GM04503 (cell line): ENCODE measurements at regions not wholly inside any gene's neighbourhood (a gene's known extent, or its start where the extent isn't known, plus 50 kb on each side); places are given as distances from the start of the nearest gene placed in this dataset.
A peak's percentile ranks its signal among the peaks of the same experiment; 100 is the strongest.

ENCODE experiments used
- DNase-seq: peaks from one replicate; pipeline ENCODE4 v3.0.0-alpha.2; 2012; ENCODE audit warnings: low read depth

DNA sequence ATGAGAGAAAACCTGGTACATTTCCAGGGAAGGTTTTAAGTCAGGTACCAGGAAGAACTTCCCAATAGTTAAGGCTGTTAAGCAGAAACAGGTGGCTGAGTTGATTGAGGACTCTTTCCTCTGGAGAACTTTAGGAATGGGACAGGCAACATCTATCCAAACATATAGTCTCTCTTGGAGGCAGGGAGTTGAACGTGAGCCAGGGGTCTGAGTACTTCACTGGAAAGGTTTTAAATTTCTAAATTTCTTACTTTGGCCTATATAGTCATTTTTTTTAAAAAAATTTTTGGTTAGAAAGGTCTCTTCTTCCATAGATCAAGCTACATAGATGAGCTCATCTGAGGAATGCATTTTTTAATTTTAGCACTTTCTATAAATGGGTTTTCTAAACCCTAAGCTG is 261.4 kb upstream of the TCF4 start:
- no peak for DNase-seq

DNA sequence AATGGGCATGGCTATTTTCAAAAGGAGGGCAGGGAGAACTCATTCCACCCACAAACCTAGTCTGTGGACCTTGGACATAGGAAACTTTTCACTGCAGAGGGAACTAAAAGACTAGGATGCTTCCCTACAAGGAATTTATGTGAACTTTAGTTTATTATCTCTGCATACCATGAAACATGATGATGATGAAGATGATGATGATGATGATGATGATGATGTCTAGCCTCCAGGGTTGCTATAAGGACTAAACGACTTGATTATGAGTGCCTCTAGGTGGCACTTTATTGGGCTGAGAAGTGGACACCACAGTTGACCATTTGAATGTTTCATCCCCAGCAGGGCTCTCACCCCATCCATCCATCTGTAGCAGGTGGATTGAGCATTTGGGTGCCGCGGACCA is 260.0 kb upstream of the TCF4 start:
- DNase-seq, result no peak

DNA sequence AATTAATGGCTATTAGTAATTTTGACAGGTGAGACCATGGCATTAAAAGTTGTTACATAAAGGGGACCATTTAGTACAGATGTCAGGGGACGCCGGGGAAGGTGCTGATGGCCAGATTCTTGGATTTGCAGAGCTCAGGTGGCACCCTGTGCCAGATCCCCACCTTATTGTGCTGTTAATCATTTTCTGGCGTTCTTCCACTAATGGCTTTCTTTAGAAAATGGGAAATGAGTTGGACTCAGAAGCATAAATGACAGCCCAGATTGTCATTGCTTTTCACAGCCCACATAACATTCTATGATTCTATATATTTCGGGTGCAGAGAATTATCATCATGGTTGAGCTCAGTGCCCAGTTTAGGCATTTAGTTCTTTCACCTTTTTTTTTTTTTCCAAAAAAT is 257.2 kb upstream of the TCF4 start:
- no peak for DNase-seq

DNA sequence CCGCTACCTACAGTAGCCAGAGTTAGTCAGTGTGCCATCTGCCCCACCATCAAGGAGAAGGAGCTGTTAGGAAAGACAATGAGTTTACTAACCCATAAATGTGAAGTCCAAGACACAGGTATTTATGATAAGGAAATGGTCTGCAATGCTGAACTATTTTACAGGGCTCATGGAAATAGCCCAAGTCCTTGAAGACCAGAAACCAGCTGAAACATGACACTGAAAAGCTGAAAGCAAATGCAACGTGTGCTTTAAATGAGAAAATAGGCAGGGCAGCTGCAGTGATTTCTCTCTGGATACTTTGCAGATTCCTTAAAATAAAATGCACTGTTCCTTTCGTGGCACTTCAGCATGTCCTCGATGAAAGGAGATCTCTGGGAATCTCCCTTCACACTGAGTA is 256.4 kb upstream of the TCF4 start:
- DNase-seq, result no peak

DNA sequence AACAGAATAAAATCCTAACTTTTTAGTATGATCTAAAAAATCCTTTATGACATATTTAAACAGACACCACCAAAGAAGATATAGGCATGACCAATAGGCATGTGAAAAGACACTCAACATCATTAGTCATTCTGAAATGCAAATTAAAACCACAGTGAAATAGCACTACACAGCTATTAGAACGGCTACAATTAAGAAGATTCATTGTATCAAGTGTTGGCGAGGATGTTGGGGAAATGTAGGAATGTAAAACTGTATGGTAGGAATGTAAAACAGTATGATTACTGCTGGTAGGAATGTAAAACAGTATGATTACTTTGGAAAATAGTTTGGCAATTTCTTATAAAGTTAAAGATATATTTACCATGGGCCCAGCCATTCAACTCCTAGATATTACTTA is 253.3 kb upstream of the TCF4 start:
- peak; percentile 51 for DNase-seq

DNA sequence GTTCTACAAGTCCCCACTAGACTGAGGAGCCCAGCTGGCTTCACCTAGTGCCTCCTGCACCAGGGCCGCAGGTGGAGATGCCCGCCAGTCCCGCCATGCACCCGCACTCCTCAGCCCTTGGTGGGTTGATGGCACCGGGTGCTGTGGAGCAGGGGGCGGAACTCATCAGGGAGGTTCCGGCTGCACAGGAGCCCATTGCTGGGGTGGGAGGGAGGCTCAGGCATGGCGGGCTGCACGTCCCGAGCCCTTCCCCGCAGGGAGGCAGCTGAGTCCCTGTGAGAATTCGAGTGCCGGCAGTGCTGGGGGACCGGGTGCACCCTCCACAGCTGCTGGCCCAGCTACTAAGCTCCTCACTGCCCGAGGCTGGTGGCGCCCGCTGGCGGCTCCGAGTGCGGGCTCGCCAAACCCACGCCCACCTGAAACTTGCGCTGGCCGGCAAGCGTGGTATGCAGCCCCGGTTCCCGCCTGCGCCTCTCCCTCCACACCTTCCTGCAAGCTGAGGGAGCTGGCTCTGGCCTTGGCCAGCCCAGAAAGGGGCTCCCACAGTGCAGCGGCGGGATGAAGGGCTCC is 252.7 kb upstream of the TCF4 start:
- DNase-seq, result no peak

DNA sequence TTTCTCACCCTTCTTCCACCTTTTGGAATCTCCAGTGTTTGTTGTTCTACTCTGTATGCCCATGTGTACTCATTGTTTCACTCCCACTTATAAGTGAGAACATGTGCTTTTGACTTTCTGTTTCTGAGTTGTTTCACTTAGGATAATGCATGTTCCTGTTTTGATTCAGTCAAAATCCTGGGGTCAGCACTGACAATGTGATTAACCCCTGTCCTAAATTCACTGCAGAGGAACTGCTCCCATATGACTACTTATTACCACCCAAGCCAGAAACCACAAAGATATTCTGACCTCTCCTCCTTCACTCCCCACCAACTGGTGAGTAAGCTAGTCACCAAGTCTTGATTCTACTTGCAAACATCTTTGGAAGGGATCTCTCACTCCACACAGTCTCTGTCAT is 251.4 kb upstream of the TCF4 start:
- DNase-seq, result peak; percentile 56

DNA sequence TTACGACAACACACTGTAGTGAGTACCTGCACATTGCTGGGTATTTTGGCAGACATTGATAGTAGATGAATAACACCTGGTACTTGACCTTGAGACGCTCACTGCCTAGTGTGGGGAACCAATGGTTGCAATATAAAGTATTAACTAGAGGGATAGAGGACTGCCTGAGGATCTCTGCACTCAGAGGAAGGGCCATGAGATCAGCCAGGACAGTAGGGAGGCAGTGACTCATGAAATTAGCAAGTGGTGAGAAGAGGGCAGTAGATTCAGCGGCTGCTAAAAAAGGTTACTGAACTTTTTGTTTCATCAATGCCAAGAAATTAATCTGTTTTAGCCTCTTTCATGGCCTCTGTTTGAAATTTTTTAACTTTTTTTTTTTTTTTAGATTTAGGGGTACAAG is 250.8 kb upstream of the TCF4 start:
- DNase-seq, result no peak

DNA sequence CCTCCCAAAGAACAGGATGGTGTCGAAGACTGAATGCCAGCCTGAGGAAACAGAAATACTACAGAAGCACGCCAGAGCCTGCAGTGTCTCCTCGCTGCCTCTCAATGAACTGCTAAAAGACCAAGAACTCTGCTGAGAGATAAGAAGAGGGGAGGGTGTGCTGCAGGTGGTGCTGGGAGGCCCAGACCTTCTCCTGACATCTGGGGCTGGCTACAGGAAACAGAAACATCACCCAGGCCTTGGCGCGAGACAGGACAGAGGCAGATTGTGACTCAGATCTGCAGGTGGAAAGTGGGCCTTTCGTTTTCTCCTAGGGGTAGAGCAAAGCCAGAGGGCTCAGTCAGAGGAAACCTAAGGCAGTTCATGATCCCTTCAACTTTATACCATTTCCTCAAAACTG is 250.3 kb upstream of the TCF4 start:
- DNase-seq, result no peak

DNA sequence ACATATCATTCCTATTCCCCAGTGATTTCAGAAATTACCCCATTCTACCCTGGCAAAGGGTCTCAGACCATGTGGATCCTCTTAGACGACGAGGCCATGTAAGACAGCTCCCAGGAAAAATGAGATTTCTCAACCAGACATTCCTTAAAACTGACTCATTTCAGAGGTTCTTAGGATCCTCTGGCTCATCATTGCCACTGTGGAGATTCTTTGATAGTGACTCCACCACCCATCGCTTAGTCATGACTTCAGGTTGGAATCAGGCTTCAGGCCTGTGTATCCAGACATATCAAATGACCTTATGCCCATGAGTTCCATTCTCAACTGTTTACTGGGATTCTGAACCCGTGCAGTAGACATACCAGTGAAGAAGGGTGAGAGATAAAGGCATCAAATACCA is 245.6 kb upstream of the TCF4 start:
- DNase-seq, result peak; percentile 97

DNA sequence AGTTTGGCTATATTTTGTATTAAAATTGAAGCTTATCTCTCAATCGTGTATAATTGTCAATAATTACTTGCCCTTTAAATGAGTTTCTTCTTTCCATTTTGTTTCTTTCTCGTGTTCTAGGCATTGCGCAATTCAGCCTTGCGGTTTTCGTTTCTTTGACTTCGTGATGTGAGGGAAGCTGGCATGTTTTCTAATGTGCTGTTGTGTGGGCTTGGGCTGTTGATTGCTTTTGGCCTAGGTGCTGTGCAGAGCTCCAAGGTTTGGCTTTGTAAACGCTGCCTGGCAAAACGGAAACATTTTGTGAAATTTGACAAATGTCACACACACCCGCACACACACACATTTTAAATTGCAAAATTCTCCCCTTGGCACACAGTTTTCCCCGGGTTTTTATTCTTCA is 242.6 kb upstream of the TCF4 start:
- no peak for DNase-seq

DNA sequence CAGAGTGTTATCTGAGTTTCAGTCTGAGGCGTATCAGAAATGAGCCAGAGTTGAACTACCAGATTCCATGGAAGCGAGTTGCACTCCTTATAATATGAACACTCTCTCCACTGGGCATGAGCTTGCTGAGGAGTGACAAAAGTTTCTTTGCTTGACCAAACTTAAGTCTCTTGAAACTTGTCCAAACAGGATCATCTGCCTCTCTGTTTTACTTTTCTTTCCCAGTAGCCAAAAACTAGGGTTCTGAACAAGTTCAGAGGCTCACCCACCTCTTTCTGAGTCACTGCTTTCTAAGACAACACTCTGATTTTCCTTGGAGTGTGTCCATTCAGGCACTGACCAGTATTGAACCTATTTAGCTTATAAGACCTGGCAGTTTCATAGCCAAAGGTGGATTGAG is 233.2 kb upstream of the TCF4 start:
- DNase-seq, result peak; percentile 39

DNA sequence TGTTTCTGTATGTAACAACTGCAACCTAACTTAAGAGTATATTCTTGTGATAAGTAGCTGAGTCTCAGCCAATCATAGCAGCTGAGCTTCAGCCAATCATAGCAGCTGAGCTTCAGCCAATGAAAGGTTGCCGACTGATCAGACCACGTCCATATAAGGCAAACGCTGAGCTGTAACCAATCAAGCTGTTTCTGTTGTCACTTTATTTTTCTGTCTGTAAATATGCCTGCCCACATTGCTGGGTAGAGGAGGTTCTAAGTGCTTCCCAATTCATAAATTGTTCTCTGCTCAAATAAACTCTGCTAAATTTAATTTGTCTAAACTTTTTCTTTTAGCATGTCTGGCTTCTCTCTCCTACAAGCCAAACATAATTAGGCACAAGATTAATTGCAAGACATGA is 231.5 kb upstream of the TCF4 start:
- DNase-seq, result no peak

DNA sequence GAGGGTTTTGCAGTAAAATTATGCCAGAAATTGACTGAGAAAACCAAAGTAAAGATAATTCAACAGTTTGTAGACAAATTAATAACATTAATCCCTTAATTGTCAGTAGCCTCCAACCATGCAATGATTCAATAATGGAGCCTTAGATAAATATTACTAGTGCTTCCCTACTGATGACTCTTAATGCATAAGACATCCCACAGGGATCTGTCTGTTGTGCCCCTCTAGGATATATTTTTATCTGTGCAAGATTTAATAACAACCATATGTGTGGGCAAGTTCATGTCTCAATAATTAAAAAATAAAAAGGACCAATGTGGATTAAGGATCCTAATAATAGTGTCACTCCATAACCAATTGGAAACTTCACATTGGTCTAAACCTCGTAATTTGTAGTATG is 230.3 kb upstream of the TCF4 start:
- DNase-seq, result no peak

DNA sequence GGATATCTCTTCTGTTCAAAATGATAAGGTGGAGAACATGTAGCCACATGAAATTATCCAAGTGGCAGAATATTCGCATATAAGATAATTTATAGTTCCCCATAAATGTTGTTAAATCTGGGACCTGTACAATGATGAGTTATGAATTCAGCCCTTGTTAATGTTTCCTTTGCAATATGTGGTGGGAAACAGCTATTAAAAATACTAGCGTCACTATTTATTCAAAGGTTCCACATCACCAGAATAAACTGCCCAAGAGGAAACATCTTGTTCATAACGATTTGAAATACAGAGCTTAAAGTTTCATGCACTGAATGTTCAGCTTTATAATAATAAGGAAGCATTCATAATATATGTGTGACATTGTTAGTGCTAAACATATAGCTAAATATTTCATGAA is 223.9 kb upstream of the TCF4 start:
- DNase-seq, result no peak

DNA sequence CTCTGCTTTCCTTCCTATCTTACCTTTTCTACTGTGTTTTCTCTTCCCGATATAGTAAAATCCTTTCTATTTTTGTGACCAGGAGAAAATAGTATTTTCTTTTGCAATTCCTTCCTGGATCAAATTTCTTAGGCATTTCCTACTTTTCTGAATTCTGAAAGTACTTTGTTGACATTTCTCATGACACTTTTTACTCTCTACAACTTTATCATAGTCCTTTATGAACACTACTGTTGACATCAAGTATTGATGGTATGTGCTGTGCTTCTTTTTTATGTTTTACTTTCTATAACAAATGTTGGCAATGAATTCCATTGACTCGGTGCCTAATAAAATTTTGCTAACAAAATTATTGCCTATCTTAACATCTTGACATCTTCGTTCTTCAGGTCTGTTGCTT is 217.7 kb upstream of the TCF4 start:
- no peak for DNase-seq

DNA sequence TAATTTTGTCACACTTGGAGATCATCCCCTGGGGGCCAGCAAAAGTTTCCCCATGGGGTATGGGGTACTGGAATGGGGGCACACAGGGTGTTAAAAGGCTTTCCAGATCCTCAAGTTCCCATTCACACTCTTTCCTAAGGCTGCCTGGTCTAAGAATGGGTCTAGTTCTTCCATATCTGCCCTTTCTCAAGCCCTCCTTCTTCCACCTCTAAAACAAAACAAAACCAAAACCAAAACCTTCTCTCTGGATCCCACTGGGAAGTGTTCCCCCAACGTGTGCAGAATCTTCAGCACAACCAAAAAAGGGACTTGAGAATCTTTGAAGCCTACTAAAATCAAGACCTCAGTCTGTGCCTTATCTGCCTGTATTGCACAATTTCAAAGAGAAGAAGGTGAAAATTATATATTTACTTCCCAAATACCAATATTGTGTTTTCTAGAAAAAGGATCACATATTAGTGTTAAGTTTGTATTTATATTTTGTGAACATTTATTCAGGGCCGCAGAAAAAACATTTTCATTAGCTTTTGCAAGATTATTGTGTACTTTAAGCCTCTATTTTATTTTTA is 207.2 kb upstream of the TCF4 start:
- no peak for DNase-seq

DNA sequence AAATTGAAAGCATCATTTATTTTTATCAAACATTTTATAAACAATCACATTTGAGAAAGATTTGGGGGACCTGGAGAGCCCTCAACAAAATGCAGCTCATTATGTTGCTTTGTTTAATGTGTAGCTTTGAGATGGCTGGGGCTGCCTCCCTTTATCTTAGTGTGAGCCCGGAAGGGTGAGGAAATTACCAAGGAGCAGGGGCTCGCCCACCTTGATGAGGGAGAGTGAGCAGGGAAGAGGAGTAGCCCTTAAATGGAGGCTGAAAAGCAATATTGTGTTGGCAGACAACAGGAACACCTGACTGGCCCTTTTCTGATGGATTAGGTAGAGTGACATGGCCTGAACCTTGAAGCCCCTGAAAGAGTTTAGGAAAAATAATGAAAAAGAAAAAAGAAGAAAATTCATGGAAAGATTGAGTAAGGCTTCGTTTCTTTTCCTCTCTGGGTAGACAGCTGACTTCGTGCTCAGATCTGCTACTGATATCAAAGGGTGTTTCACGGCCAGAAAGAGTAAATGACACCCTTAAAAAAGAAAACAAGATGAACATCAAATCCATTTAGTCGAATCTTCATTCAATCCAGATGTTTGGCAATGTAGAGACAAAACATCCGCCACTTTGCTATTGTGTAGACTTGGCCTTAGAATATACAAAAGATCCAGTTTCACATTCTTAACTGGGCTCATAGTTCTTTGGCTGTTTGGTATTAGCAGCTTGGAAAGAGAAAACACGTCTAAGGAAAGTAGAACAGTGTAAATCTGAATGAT is 206.5 kb upstream of the TCF4 start:
- DNase-seq, result no peak

DNA sequence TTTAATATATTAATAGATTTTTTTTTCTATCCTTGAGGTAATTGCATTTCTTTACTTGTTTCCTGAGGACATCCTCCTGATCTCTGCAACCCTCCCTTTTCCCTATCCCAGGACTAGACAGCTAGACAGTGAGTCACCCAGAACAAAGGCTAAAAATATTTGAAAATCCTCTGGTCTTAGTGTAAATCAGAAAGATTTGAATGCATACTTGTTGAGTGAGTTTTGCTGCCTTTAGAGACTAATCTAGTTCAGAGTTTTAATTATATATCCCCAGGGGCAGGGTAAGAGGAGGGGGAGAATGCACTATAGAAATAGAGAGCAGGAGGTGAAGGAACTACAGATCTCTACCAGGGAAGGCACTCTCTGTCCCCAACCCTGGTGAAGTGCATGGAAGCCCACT is 202.3 kb upstream of the TCF4 start:
- DNase-seq, result peak; percentile 73

DNA sequence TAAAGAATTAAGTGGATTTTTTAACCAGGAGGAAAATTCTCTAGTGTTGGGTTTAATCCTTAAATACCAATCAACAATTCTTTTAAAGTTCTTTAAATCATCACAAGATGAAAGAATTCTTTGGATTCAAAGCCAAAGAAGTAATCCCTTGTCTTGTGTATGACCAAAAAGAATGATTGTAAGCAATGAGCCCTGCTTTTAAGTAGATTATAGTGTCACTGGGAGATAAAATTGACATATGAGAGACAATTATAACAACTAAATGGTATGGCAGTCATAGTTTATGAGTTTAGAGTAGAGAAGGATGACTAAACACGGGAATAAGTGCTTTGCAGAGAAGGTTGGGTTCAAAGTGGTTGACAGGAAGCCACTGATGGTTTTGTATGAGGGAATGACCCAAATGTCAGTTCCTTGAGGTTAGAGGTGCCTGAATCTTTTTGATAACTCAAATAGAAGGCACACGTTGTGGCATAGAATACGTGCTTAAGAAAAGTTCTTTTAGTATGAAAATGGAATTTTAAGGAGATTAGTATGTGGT is 199.6 kb upstream of the TCF4 start:
- DNase-seq, result no peak

DNA sequence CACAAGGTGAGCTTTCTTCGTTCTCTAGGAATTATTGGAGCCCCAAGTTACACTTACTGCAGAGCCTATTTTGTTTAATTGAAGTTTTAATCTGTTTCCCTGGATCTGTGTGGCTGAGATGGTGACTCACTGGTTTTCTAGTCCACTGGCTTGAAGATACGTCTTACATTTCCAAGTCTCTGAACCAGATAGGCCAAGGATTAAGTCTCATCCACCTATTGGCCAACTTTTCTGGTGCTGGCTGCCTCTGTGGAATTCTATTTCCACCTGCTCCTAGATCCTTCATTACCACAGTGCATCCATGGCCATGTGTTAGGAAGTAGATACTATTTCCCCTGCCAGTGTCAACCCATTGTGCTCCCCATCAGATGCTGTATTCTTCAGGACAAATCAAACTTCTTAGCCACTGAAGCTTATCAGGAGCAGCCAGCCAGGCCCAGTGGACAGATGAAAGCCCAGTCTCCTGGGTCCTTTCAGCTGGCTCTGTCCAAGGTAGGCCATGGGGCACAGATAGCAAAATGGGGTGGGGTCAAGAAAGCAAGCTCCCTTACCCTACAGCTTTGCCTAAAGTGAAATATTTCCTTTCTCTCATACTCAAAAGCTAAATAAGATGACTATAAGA is 198.8 kb upstream of the TCF4 start:
- no peak for DNase-seq

DNA sequence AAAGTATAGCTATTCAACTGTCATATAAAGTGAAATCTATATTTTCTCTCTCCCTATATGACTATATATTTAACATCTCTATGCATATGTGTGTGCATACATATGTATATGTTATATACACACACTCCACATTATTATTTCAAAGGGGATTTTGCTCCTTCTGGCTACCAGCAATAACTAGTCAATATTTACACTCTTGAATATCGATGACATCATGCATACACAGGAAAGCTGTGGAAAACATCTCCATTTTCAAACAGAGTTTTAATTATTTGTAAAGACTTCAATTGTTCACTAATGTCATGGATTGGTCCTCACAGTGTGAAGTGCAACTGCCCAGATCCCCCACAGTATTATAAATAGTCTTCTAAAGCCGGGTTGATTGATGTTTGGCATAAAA is 195.9 kb upstream of the TCF4 start:
- DNase-seq, result no peak

DNA sequence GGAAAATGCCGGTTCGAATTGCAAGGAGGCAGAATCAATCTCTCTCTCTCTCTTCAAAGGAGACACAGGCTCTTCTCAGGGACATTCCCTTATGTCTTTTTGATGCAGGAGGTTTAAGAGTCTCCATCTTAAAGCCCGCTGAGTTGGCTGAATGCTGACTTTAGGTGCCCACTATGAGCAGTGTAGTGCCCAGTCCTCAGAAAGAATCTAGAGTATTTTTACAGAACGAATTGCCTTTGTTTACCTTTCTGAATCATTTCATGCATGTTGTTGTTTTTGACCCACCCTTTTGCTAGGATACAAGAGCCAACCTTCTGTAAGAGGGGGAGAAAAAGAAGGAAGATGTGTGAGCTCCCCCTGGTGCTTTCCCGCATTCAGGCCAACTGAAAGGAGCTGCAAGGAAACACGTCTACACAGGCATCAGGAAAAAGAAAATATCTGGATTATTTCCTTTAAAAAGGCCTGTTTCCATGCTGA is 193.5 kb upstream of the TCF4 start:
- DNase-seq, result no peak
